ENCODE measurements at regions not wholly inside any gene's neighbourhood (a gene's known extent, or its start where the extent isn't known, plus 50 kb on each side); places are given as distances from the start of the nearest gene placed in this dataset.

GRCh38 chr2:38492042-38492615 lies 110.6 kb downstream of the HNRNPLL start:
- TF ChIP-seq, protein P1, sequence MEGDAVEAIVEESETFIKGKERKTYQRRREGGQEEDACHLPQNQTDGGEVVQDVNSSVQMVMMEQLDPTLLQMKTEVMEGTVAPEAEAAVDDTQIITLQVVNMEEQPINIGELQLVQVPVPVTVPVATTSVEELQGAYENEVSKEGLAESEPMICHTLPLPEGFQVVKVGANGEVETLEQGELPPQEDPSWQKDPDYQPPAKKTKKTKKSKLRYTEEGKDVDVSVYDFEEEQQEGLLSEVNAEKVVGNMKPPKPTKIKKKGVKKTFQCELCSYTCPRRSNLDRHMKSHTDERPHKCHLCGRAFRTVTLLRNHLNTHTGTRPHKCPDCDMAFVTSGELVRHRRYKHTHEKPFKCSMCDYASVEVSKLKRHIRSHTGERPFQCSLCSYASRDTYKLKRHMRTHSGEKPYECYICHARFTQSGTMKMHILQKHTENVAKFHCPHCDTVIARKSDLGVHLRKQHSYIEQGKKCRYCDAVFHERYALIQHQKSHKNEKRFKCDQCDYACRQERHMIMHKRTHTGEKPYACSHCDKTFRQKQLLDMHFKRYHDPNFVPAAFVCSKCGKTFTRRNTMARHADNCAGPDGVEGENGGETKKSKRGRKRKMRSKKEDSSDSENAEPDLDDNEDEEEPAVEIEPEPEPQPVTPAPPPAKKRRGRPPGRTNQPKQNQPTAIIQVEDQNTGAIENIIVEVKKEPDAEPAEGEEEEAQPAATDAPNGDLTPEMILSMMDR (IDR thresholded peaks at IDR 0.05; ENCODE audit: extremely low read depth, missing control alignments) = no peak
- no peak for DNase-seq (ENCODE audit: low spot score)

DNA sequence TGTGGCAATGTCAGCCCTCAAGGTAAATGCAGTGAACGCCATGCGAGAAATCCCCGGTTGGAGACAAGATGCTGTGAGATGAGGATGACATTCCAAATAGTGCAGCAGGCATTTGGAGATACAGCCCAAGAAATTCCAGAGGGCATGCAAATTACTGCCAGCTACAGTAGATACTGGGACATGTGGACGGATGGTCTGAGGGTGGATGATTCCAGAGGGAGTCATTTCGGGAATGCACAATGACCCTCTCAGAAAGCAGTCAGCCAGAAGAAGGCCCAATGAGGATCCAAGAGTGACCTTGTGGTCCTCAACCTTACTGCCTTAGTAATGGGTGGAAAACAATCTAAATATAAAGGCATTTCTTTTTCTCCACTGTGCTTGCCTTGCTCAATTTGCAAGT lies 111.3 kb downstream of the HNRNPLL start:
- TF ChIP-seq, protein P1 (IDR thresholded peaks at IDR 0.05; ENCODE audit: extremely low read depth, missing control alignments) = no peak
- DNase-seq (ENCODE audit: low spot score) = no peak

- no peak for DNase-seq (ENCODE audit: low spot score)
- TF ChIP-seq, protein P1 (IDR thresholded peaks at IDR 0.05; ENCODE audit: extremely low read depth, missing control alignments) = no peak
Observed at GRCh38 chr2:38489846-38490245, 112.8 kb upstream of the ATL2 start.

DNA sequence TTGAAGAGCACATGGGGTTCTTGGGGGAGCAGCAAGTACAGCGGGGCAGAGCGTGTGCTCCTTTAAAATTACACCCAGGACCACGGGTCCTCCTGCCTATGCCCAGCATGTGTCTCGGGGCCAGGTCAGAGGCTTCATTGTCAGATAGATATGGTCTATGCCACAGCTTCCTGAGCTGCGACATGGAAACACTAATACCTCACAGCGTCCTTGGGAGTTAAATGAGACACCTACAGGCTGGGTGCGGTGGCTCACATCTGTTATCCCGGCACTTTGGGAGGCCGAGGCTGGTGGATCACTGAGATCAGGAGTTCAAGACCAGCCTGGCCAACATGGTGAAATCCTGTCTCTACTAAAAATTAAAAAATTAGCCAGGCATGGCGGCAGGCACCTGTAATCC lies 110.8 kb upstream of the ATL2 start:
- TF ChIP-seq, protein P1 (IDR thresholded peaks at IDR 0.05; ENCODE audit: extremely low read depth, missing control alignments) = no peak
- DNase-seq (ENCODE audit: low spot score) = no peak

DNA sequence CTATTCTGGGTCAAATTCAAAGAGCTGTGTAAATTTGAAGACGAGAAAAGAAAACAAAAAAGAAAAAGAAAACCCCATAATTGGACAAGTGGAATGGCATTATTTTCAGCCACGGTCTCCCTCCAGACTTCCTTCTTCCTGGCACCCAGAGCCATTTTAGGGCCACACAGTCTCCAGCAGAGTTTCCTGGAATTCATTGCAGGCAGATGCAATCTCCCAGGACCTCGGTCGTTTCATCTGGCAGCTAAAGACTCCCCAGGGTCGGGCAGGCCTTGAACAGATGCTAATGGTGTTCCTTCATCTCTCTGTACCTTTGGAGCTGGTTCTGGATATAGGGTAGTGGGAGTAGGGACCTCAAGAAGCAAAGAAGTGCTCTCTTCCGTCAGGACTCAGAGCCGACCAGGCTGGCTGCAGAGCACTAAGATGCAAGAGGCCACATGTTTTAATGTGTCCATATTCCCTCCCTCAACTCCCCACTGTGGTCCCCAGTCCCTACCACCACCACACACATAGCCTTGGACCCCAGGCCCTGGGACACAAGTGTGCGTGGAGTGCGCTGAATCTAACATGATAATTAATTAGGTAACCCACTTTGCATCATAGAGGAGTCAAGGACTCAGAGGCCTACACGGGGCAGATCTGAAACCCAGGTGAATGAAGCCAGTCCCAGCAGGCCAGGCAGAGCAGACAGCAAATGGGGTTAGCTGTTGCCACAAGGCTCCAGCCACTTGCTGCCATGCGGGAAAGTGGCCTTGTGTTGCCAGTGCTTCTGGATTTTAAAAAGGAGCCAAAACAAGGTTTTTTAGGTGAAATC lies 109.3 kb upstream of the ATL2 start:
- DNase-seq (ENCODE audit: low spot score) = no peak
- TF ChIP-seq, protein P1 (IDR thresholded peaks at IDR 0.05; ENCODE audit: extremely low read depth, missing control alignments) = no peak

GRCh38 chr2:38485734-38486133 lies 108.7 kb upstream of the ATL2 start:
- TF ChIP-seq, protein P1 (IDR thresholded peaks at IDR 0.05; ENCODE audit: extremely low read depth, missing control alignments) = no peak
- DNase-seq (ENCODE audit: low spot score) = peak; percentile 63

- TF ChIP-seq, protein P1 (IDR thresholded peaks at IDR 0.05; ENCODE audit: extremely low read depth, missing control alignments) = no peak
- DNase-seq (ENCODE audit: low spot score) = no peak
Observed at GRCh38 chr2:38484957-38485356, 107.9 kb upstream of the ATL2 start.
